ENCODE measurements at regions not wholly inside any gene's neighbourhood (a gene's known extent, or its start where the extent isn't known, plus 50 kb on each side); places are given as distances from the start of the nearest gene placed in this dataset.

GRCh38 chr4:104971462-104971861 lies 175.2 kb upstream of the TET2 start:
- TF ChIP-seq CTCF (conservative IDR thresholded peaks at IDR 0.05; ENCODE audit: low read depth, low read length) = no peak
- TF ChIP-seq EZH2 (IDR thresholded peaks at IDR 0.05; ENCODE audit: low read length, unreplicated experiment) = no peak
- TF ChIP-seq EZH2phosphoT487 (IDR thresholded peaks at IDR 0.05; ENCODE audit: borderline replicate concordance, low read length) = no peak

Data from PC-3 (cell line).